A673 (cell line): ENCODE measurements at regions not wholly inside any gene's neighbourhood (a gene's known extent, or its start where the extent isn't known, plus 50 kb on each side); places are given as distances from the start of the nearest gene placed in this dataset.

Source experiments
- BruUV-seq: library from RNA; stranded (reverse); fragments of 400-500 nt; replicated peaks from 2 replicates; lab custom pipeline; 2021; lab: Mats Ljungman, UMichigan
- CTCF ChIA-PET: fragments of 300-600 bp; sonication (Branson Sonifier 250); formaldehyde crosslinking; loops from one replicate; lab custom pipeline; 2022; ENCODE audit warnings: antibody characterized with exemption; lab: Charles Lee
- POLR2A ChIA-PET: fragments of 300-600 bp; sonication (Branson Sonifier 250); formaldehyde crosslinking; loops from one replicate; lab custom pipeline; 2022; ENCODE audit warnings: antibody characterized with exemption; ENCODE audit not compliant: low non-redundant PET; lab: Charles Lee
- DNase-seq: peaks from one replicate; pipeline ENCODE4 v3.0.0-alpha.2; 2015; ENCODE audit warnings: low spot score
- H3K27ac ChIP-seq: fragments of 200-600 bp; sonication (generic); 2 replicates; pipeline ENCODE4 v1.5.1; 2016; ENCODE audit warnings: mixed run types, low read depth, mild to moderate bottlenecking, mixed read lengths, antibody characterized with exemption, low read length; ENCODE audit not compliant: poor library complexity, severe bottlenecking
- H3K27me3 ChIP-seq: fragments of 200-600 bp; sonication (generic); replicated peaks from 2 replicates; pipeline ENCODE4 v1.6.1; 2017; ENCODE audit warnings: mixed run types, low read depth, mild to moderate bottlenecking, mixed read lengths, antibody characterized with exemption, low read length; ENCODE audit not compliant: insufficient read depth, poor library complexity
- H3K36me3 ChIP-seq: fragments of 200-600 bp; sonication (generic); 2 replicates; pipeline ENCODE4 v1.6.1; 2016; ENCODE audit warnings: mixed run types, mild to moderate bottlenecking, mixed read lengths, antibody characterized with exemption, low read length; ENCODE audit not compliant: insufficient read depth, poor library complexity, severe bottlenecking
- H3K4me1 ChIP-seq: fragments of 200-600 bp; sonication (generic); 2 replicates; pipeline ENCODE4 v1.6.1; 2017; ENCODE audit warnings: mixed run types, mild to moderate bottlenecking, mixed read lengths, antibody characterized with exemption, low read length; ENCODE audit not compliant: insufficient read depth, poor library complexity, severe bottlenecking
- H3K4me3 ChIP-seq: fragments of 200-600 bp; sonication (generic); 2 replicates; pipeline ENCODE4 v1.5.1; 2016; ENCODE audit warnings: low read depth, mixed run types, mild to moderate bottlenecking, mixed read lengths, low read length; ENCODE audit not compliant: poor library complexity, severe bottlenecking
- H3K9me3 ChIP-seq: fragments of 200-600 bp; sonication (generic); 2 replicates; pipeline ENCODE4 v1.6.1; 2016; ENCODE audit warnings: mixed run types, low read depth, mild to moderate bottlenecking, mixed read lengths, antibody characterized with exemption, low read length; ENCODE audit not compliant: poor library complexity, severe bottlenecking
- CTCF ChIP-seq: fragments of 300-800, 200-600 bp; sonication (generic); conservative IDR thresholded peaks from 2 replicates; pipeline ENCODE4 v1.5.1; 2017; ENCODE audit warnings: low read depth, mild to moderate bottlenecking, antibody characterized with exemption, low read length, moderate library complexity, mixed read lengths
- EZH2 ChIP-seq: fragments of 200-600 bp; sonication (generic); IDR thresholded peaks from 2 replicates; pipeline ENCODE4 v1.6.1; 2017; ENCODE audit warnings: borderline replicate concordance, low read depth, mild to moderate bottlenecking, mixed read lengths, antibody characterized with exemption, low read length; ENCODE audit not compliant: poor library complexity, severe bottlenecking
- intact Hi-C: fragments of 100-400 bp; cut with micrococcal nuclease; formaldehyde crosslinking; loops from one replicate; pipeline ENCODE4 v1.10.0; 2022; ENCODE audit not compliant: unreplicated experiment

- POLR2A ChIA-PET, result no interaction called here
- H3K36me3 ChIP-seq, result no peaks in the 10 kb centered on the region
- H3K4me1 ChIP-seq, result peaks cover 17% of the 10 kb centered on the region
- DNase-seq, result peak; percentile 61
- CTCF ChIA-PET, result no interaction called here
- no peaks in the 10 kb centered on the region for H3K27me3 ChIP-seq
- intact Hi-C loops, result no loop called here
- no peak for TF ChIP-seq CTCF
- TF ChIP-seq EZH2, result no peak
- H3K4me3 ChIP-seq, result peak overlapping the region; percentile 17
- BruUV-seq, result no TSS peak
- H3K27ac ChIP-seq, result no peak overlapping the region
- H3K9me3 ChIP-seq, result no peaks in the 10 kb centered on the region
Measured at GRCh38 chr2:181374781-181375675, 82.2 kb upstream of the ITGA4 start.

GRCh38 chr2:181376442-181376841 is 80.7 kb upstream of the ITGA4 start:
- no peaks in the 10 kb centered on the region for H3K27me3 ChIP-seq
- H3K27ac ChIP-seq, result no peak overlapping the region
- peaks cover 17% of the 10 kb centered on the region for H3K4me1 ChIP-seq
- no peak for TF ChIP-seq CTCF
- no peak for TF ChIP-seq EZH2
- POLR2A ChIA-PET, result no interaction called here
- BruUV-seq, result no TSS peak
- H3K9me3 ChIP-seq, result no peaks in the 10 kb centered on the region
- no peak for DNase-seq
- CTCF ChIA-PET, result no interaction called here
- H3K36me3 ChIP-seq, result no peaks in the 10 kb centered on the region
- intact Hi-C loops, result no loop called here
- H3K4me3 ChIP-seq, result no peak overlapping the region

GRCh38 chr2:181376999-181377398 is 80.2 kb upstream of the ITGA4 start:
- no peak for TF ChIP-seq CTCF
- no peak for TF ChIP-seq EZH2
- ChIA-PET CTCF (no interaction called here), POLR2A (no interaction called here)
- no peak overlapping the region for H3K27ac ChIP-seq
- H3K9me3 ChIP-seq, result no peaks in the 10 kb centered on the region
- H3K36me3 ChIP-seq, result no peaks in the 10 kb centered on the region
- H3K4me1 ChIP-seq, result peaks cover 17% of the 10 kb centered on the region
- no peak overlapping the region for H3K4me3 ChIP-seq
- H3K27me3 ChIP-seq, result no peaks in the 10 kb centered on the region
- DNase-seq, result no peak
- no TSS peak for BruUV-seq
- intact Hi-C loops, result no loop called here
